Right atrium auricular region (tissue), 2 donors: ENCODE measurements at regions not wholly inside any gene's neighbourhood (a gene's known extent, or its start where the extent isn't known, plus 50 kb on each side); places are given as distances from the start of the nearest gene placed in this dataset.

Experiments
- DNase-seq: peaks from one replicate; pipeline ENCODE4 v3.0.0-alpha.2; 2019; ENCODE audit warnings: low spot score
- H3K27ac ChIP-seq, 2 donors: fragments of 200-600 bp; sonication (generic); 1 replicate in 1 of 2; 2 replicates in 1 of 2; pipeline ENCODE4 v1.5.1; 2016 to 2019
- H3K27me3 ChIP-seq, 2 donors: fragments of 200-600 bp; sonication (generic); one replicate each; pipeline versions ENCODE4 v1.5.1 to v1.6.0; 2017 to 2019
- H3K36me3 ChIP-seq: fragments of 200-600 bp; sonication (generic); one replicate; pipeline ENCODE4 v1.5.1; 2016
- H3K4me1 ChIP-seq, 2 donors: fragments of 200-600 bp; sonication (generic); one replicate each; pipeline versions ENCODE4 v1.5.1 to v1.6.0; 2017 to 2019
- H3K4me3 ChIP-seq, 2 donors: fragments of 200-600 bp; sonication (generic); 1 replicate in 1 of 2; 2 replicates in 1 of 2; pipeline ENCODE4 v1.5.1; 2017 to 2019; ENCODE audit warnings: mild to moderate bottlenecking in 1 of 2, moderate library complexity in 1 of 2
- H3K9me3 ChIP-seq, 2 donors: fragments of 200-600 bp; sonication (generic); one replicate each; pipeline ENCODE4 v1.5.1; 2019
- CTCF ChIP-seq, 2 donors: fragments of 200-600 bp; sonication (generic); IDR thresholded peaks; one replicate each; pipeline ENCODE4 v1.5.1; 2019; ENCODE audit warnings: antibody characterized with exemption in 2 of 2

DNA sequence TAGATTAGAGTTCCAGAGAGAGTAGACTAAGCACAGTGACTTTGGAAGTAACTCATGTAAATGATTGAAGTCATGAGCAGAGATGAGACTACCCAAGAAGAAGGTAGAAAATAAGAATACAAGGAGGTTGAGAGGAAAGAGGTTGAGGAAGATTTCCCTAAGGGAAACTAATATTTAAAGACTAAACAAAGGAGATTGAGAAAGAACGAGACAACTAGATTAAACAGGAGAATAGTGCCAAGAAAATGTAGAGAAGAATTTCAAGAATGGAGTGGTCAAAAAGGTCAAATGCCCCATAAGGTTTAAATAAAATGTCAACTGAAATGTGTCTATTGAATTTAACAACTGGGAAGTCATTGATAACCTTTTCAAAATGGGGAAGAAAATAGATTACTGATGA is 59.0 kb downstream of the RPS29 start:
- TF ChIP-seq CTCF (IDR thresholded peaks at IDR 0.05) = no peak
- Histone ChIP-seq H3K27me3 (no peaks in the 10 kb centered on the region), H3K36me3 (no peaks in the 10 kb centered on the region), H3K4me1 (no peaks in the 10 kb centered on the region), H3K9me3 (no peaks in the 10 kb centered on the region), H3K27ac (no peak overlapping the region), H3K4me3 (no peak overlapping the region)
- no peak for DNase-seq

DNA sequence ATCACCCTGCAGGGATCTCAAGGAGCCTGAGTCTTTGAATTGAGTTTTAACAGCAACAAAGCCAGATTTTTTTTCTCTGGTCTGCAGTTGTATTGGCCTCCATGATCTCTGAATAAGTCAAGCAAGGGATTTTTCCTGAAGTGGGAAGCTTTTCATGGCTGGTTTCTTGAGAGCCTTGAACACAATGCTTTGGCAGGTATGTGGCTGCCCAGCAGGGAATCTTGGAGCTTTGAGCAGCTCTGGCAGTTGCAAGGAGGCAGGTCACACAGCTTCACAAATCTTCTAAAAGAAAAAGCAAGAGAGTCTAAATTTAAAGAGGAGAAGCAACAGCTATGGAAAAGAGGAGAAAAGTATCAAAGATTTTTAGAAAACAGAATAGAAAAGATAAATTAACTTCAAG is 60.1 kb downstream of the RPS29 start:
- no peaks in the 10 kb centered on the region for H3K4me1 ChIP-seq
- no peaks in the 10 kb centered on the region for H3K9me3 ChIP-seq
- H3K27ac ChIP-seq = no peak overlapping the region
- DNase-seq = no peak
- no peaks in the 10 kb centered on the region for H3K27me3 ChIP-seq
- H3K4me3 ChIP-seq = no peak overlapping the region
- H3K36me3 ChIP-seq = no peaks in the 10 kb centered on the region
- no peak for TF ChIP-seq CTCF (IDR thresholded peaks at IDR 0.05)

DNA sequence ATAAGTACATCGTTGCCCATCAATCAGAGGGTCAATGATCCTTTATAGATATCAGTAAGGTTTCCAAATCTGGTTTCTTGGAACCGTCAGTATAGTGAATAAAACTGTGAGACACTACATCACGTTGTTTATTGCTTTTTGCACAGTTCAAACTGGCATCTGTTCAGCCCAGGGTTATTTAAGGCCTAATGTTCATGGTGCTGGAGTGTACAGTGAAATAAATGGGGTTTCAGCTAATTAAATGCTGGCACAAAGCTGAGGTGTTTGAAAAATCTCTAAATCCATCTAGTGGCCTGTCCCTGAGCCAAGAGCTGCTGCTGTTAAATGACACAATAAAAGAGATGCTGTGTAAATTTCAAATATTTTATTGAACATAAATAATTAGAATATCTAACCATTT is 69.9 kb downstream of the RPS29 start:
- Histone ChIP-seq H3K27ac (no peak overlapping the region), H3K36me3 (no peaks in the 10 kb centered on the region), H3K4me3 (no peak overlapping the region), H3K9me3 (no peaks in the 10 kb centered on the region), H3K27me3 (no peaks in the 10 kb centered on the region), H3K4me1 (no peaks in the 10 kb centered on the region)
- no peak for TF ChIP-seq CTCF (IDR thresholded peaks at IDR 0.05)
- DNase-seq = no peak

DNA sequence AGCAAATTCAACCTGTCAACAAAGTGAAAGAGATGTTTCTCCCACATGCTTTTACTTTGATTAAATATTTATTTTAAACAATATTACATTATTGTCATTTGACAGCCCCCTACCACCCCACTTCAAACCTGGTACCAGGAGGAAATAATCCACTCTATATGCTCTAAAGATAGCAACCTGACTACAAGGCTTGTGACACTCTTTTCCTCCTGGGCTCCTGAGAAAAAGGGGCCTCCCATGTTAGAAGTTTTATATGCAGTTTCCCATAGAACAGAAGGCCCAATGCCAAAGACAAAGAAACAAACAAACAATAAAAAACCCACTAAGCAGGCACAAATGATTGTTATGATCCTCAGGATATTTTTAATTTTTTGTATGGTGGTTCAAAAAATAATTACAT is 73.6 kb downstream of the RPS29 start:
- Histone ChIP-seq H3K27ac (no peak overlapping the region), H3K4me3 (no peak overlapping the region), H3K9me3 (no peaks in the 10 kb centered on the region), H3K27me3 (no peaks in the 10 kb centered on the region), H3K4me1 (no peaks in the 10 kb centered on the region), H3K36me3 (no peaks in the 10 kb centered on the region)
- TF ChIP-seq CTCF (IDR thresholded peaks at IDR 0.05) = no peak
- DNase-seq = no peak

DNA sequence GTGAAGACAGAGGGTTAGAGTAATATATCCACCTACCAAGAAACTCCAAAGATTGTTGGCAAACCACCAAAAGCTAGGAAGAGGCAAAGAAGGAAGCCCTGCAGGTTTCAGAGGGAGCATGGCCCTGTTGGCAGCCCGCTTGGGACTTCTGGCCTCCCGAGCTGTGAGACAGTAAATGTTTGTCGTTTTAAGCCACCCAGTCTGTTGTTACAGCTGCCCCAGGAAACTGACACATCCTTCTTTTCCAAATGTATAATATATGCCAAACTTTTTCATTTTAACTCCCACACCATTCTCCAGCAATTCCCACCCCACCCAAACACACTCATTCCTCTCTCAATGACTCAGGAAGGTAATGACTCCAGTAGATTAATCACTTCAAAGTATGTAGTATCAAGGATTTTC is 74.0 kb downstream of the RPS29 start:
- H3K27me3 ChIP-seq = no peaks in the 10 kb centered on the region
- no peaks in the 10 kb centered on the region for H3K9me3 ChIP-seq
- no peaks in the 10 kb centered on the region for H3K4me1 ChIP-seq
- no peak for DNase-seq
- H3K36me3 ChIP-seq = no peaks in the 10 kb centered on the region
- TF ChIP-seq CTCF (IDR thresholded peaks at IDR 0.05) = no peak
- no peak overlapping the region for H3K4me3 ChIP-seq
- no peak overlapping the region for H3K27ac ChIP-seq

- TF ChIP-seq CTCF (IDR thresholded peaks at IDR 0.05) = no peak
- H3K4me1 ChIP-seq = no peaks in the 10 kb centered on the region
These were observed 78.1 kb downstream of the RPS29 start for GRCh38 chr14:49508124-49508523.

More at GRCh38 chr14:49508124-49508523, 78.1 kb downstream of the RPS29 start:
- Histone ChIP-seq H3K9me3 (no peaks in the 10 kb centered on the region), H3K27ac (no peak overlapping the region), H3K27me3 (no peaks in the 10 kb centered on the region), H3K4me3 (no peak overlapping the region), H3K36me3 (no peaks in the 10 kb centered on the region)
- no peak for DNase-seq
